ENCODE measurements at regions not wholly inside any gene's neighbourhood (a gene's known extent, or its start where the extent isn't known, plus 50 kb on each side); places are given as distances from the start of the nearest gene placed in this dataset.
"Not testable (repeated sequence)": the region's sequence is repeated elsewhere in the genome, so short reads cannot be mapped to it uniquely, and the experiment has no call there.

DNA sequence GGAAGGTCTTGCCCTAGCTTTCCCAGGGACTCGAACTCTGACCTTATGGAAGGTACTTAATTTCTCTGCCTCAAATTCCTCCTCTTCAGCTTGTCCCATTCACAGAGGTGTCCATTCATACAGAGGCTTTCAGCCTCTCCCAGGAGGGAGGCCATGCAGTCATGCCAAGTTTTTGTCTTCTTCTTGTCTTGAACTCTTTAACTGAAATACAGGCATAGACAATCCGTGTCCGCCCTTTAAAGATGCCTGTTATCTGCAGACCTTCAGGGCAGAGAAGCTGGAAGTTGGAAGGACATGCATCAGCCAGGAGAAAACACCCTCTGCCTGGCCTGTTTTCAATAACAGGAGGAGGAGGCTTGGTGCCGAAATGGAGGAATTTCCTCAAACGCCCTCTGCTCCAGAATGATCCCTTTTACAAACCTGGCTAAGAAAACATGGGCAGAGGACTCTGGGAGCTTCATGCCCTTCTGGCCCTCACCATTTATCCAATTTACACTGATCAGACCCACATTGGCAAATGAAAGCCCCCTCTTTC, 308.3 kb downstream of the MYCN start:
- DNase-seq (no peak), ATAC-seq (peak in 1 of 2 donors; percentile 76)
- intact Hi-C loops (cut with DNase I), result no loop called here

DNA sequence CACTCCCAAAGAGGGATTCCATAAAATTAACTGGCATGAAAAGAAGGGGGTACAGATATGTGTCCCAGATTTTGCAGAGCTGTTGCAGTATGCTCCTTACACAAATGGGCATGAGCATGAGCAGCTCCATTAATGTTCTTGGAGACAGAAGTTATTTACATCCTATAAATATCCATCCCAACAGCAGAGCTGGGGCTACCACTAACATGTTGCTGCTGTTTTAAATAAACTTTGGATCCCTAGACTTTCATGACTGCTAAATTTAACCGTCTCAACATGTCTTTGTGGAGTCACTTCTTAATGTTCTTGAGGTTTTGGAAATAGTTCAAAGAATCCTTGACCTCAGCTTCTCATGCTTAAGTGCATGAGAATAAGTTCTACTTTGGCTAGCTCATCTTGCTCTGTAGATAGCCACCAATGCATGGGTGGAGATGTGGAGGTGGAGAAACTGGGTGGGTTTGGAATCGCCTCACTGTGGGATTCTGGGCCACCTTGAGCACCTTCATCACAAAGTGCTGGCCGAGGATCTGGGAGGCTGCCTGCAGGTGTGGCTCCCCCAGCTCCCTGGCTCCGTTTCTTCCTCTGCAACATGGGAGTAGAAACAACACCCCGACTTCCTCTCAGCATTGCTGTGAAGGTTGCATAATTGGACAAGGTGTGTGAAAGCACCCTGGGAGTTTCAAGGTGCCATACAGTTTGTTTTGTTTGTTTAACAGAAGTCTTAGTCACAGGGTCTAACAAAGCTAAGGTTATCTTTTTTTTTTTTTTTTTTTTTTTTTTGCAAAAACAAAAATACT, 307.2 kb downstream of the MYCN start:
- ATAC-seq (no peak), DNase-seq (no peak)
- intact Hi-C loops (cut with DNase I), result no loop called here

DNA sequence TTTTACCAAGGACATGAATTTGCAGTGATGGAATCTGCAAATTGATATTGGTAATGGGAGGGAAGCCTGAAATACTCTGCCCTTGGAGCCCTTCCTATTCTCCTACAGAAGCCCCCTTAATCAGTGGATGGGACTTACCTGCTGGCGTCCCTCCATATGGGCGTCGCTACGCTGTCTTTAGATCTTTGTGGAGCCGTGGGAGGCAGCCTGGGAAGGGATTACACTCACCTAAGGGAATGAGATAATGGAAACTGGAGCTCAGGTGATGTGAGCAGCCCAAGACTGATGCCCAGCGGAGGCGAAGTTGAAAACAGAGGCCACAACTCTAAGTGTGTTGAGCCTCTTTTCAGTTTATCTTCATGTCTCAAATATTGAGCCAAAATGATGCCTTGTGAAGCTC, 306.6 kb downstream of the MYCN start:
- ATAC-seq, result no peak
- intact Hi-C loops (cut with DNase I), result no loop called here
- no peak for DNase-seq

DNA sequence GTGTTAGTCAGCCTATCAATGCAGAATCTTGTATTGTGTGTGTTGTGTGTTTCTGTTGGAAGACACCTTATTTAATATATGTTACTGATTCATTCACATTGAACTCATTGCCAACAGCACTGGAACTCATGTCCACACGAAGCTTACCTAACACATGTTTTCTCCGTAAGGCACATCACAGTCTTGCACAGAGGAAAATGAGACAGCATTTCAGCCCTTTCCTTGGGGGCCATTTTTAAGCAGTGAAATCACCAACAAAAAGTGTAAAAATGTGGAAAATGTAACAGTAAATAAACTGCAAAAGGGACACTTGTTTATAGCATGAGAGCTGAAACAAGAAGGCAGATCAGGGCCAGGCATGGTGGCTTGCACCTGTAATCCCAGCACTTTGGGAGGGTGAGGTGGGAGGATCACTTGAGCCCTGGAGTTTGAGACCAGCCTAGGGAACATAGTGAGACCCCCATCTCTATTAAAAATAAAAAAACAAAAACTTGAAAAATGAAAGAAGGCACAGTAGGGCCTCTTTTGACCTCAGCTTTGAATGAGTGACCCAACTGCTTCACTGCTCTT, 306.0 kb downstream of the MYCN start:
- DNase-seq, result no peak
- ATAC-seq, result no peak
- intact Hi-C loops (cut with DNase I), result no loop called here

DNA sequence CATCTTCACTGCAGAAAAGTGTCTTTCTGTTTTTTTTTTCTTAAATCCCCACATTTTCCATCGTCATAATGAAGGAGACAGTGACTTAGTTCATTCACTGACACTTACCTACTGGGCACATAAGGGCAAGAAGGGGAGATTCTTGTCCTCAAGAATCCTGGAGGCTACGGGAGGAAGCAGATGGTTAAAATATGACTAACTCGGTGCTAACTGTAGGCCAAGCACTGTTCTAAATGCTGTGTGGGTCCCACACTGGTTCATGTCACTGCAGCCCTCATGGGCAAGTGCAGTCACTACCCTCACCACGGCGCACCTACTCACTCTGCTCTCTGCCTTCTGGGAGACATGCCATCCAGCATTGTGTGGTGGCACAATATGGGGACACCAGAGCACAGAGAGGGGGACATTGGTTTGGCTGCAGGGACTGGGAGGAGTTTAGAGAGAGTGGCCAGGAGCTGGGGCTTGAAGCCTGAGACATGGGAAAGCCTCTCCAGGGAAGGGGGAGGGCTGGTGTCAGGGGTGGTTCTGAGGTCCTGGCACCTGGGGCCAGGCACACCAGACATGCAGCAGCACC, 305.2 kb downstream of the MYCN start:
- intact Hi-C loops (cut with DNase I), result no loop called here
- no peak for DNase-seq
- no peak for ATAC-seq

DNA sequence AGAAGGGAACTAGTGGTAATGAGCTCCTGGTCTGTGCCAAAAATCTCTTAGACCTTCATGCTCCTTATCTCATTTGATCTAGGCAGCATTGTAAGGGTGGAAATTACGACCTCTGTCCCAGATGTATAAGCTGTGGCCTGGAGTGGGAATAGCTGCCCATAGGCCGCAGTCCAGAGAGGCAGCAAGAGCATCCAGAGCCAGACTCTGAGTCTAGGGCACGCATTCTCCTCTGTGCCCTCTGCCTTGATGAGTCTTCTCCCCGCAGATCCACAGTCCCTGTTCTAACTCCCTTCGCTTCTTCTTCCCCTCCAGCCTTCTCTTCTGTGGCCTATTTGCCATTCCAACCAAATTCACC, 304.6 kb downstream of the MYCN start:
- ATAC-seq (no peak), DNase-seq (no peak)
- intact Hi-C loops (cut with DNase I), result no loop called here

DNA sequence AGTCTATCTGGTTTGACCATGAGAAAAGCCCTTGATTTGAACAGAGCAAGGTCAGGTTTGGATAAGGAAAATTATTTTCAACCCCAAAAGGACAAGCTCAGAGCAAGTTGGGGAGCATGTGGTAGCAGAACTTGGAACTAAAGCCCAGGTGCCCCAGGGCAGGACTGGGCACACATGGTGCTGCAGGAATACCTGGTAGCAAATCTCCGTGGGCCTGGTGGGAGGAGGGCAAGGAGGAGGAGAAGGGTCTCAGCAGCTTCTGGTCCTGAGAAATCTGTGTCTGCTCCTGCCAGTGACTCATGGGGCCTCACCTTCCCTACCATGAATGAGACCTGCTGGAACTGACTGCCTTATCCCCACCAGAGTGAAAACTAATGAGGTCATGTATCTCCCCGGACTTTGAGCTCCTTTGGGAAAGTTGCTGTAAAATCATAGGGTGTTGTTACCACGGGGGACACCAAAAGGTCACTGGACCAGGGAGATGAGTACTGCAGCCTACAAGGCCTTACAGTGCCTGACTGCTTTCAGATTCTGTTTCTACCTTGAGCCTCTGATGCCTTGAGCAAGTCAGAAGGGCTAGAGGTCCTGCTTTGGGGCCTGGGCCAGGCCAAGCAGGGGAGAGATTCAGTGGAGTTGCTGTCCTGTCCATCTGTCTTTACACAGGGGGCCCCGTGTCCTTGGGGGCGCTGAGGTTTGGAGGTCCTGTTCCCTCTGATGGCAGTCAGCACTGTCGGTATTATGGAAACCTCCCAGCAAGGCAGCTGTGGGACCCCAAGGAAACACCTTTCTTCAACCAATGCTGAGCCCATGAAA, 304.0 kb downstream of the MYCN start:
- DNase-seq (no peak), ATAC-seq (no peak)
- intact Hi-C loops (cut with DNase I), result no loop called here

DNA sequence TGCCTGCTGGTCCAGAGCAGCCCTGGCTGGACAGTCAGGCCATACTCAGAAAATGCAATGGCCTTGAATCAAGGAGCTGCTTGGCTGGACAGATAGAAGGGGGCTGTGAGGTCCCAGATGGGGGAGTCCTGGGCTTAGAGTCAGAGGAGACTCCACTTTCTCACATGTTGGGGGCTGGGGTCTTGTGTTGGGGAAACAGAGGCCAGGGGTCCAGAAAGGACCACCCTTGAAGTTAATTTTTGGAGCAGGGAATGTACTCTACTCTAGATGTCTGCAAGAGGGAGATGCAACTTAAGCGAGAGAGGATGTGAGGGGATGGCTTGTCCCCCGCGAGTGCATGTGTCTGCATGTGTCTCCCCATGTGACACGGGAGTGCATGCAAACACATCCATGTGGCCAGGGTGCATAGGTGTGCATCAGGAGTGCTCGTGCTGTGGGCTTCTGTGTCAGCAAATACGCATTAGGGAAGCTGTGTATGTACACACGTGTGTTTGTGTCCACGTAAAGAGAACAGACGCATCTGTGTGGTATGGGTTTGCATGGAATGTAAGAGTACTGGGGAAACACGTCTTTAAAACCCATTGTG, 303.2 kb downstream of the MYCN start:
- DNase-seq (no peak), ATAC-seq (no peak)
- intact Hi-C loops (cut with DNase I), result no loop called here

DNA sequence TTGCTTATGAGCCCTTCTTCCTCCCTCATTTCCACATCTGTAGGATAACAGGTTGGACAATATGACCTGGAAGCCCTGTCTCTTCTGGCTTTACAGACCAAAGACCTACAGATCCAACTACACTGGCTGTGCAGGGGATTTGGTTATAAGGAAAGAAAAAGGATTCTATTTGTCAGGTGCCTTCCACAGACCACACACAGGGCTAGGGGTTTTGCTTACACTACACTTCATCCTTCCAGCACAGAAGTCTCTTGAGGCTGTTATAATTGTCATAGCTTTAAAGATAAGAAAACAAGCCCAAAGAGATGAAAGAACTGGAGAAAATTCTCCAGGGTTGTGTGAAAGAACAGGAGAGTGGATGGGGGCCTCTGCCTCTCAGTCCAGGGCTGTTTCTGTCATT, 302.6 kb downstream of the MYCN start:
- no peak for DNase-seq
- intact Hi-C loops (cut with DNase I), result no loop called here
- no peak for ATAC-seq

DNA sequence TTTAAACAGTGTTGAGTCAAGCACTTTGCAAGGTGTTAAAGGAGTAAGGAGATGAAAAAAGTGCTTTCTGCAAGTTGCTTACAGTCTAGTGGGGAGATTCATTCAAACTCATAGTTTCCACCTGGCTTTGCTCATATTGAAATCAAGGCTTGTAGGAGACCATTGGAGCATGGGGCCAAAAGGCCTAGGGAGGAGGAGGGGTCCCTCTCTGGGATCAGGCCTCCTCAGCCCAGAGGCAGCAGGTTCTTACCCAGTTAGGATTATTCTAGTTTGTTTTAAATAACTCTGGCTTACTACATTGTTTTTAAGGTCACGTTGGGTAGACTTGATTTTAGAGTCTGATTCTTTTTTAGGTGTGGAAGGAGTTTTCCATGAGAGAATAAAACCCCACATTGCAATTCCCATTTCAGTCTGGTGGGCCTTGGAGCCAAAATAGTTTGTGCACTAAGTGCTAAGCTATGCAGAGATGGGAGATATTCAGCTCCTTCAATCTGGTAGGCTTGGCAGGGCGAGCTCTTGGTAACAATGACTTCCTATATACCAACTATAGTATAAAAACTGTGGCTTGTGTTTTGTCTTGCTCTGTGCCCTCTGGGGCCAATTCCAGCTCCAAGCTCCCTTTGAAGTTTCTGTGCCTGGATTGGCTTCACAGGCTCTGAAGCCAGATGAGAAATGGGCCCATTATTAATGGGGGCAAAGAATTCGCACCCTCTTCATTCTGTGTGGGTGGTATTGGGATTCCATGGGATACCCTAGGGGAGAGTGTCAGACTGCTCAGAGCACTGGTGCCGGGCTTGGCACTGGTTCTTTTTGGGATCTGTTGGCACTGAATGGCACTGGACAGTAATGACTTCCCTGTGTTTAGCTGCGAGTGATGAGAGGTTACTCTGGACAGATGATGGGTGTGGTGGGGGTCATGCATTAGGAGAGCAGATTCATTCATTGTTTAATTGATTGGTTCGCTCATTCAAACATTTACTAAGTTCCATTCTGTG, 301.1 kb downstream of the MYCN start:
- intact Hi-C loops (cut with DNase I), result no loop called here

DNA sequence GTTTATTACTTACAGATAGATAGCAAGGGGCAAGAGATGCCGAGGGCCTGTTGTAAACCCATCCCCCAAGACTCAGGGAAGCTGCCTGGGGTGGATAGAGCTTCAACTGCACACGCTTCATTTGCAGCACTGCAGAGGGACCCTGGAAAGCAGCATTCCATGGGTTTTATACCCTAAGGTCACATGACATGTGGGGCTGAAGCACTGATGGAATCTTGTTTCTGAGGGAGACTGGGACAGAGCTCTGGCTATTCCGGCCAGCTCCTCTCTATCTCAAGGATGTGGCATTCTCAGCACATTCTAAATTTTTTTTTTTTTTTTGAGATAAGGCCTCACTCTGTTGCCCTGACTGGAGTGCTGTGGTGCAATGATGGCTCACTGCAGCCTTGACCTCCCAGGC, 300.1 kb downstream of the MYCN start:
- no peak for DNase-seq
- intact Hi-C loops (cut with DNase I), result no loop called here
- ATAC-seq, result peak; percentile 12 to 53

More for the DNA sequence above, 301.1 kb downstream of the MYCN start:
- DNase-seq (no peak), ATAC-seq (no peak)

DNA sequence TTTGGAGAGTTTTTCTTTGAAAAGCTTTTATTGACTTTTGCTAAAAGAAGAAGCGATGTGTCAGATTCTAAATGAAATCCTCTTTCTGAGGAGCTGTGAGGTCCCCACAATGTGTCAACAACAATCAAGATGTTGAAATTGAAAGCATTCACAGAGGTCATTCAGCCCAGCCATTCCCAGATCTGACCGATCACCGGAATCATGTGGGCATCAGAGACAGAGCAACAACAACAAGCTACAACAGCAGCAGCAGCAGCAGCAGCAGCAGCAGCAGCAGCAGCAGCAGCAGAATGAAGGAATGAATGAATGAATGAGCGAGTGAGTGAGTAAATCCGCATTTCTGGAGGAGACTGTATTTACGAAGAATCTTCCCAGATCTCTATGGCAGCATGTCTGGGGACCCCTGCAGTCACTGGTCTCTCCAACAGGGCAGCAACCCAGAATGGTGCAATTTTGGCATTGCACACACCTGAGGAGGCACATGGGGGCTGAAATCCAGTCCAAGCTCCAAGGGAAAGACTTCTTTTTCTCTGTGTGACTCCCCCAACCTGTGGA, 299.0 kb downstream of the MYCN start:
- ATAC-seq, result no peak
- intact Hi-C loops (cut with DNase I), result no loop called here
- DNase-seq, result no peak

DNA sequence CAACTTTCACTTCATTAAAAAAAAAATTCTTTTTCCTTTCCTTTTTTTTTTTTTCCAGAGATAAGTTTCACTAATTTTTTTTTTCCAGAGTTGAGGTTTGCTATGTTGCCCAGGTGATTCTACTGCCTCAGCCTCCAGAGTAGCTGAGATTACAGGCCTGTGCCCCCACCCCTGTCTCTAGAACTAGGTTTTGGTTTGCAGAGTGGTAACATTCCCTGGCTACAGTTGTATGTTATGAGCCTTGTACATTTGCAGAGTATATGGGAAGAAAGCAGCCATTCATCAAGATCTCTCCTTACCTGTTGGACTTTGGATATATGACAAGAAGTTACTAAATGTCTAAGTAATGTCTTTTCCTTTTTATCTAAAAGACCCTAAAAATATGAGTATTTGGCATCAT, 298.4 kb downstream of the MYCN start:
- intact Hi-C loops (cut with DNase I), result no loop called here
- DNase-seq, result no peak
- ATAC-seq, result no peak

DNA sequence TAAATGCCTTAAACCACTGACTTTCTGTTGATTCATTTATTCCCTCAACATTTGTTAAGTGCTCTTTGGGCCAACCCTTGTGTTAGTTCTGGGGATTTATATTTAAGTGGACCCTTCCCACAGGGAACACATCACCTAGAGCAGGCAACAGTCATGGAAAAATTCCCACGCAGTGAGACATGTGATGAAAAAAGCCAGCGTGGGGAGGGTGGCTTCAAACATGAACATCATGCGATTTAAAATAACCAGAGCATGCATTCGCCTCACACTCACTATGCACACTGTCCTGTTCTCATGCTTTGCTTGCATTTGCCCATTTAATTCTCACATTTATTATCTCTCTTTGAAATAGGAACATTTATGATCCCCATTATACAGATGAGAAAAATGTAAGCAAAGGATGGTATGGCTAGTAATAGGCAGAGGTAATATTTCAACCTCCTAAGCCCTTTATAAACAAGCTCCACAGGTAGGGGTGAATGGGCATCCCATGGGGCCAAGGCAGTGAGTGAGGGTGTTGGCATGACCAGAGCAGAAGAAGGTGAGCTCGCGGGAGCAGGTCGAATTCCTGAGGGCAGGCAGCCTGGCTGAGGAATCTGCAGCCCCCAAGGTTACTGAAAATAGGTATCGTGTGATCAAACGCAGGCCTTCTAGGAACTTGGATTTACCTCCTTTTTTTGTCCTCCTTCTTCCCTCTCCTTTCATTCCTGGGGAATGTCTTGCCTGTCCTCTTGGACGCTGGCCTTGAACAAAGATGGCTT, 297.8 kb downstream of the MYCN start:
- intact Hi-C loops (cut with DNase I), result no loop called here
- no peak for DNase-seq
- no peak for ATAC-seq

DNA sequence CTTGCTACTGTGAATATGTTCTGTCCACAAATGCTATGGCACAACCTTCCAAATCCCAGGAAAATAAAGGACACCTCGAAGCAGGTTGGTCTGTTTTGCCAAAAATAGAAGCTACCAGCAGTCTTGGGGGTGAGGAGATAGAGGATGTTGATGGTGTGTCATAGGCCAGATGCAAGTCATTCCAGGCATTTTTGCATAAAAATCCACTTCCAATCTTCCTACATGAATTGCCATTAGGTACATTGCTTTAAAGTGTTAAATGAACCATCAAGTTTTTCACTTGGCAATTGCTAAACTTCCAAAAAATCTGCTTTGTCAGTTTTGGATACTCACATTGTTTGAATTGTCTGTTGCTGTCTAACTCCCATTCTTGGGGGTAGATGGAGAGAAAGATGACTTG, 295.4 kb downstream of the MYCN start:
- intact Hi-C loops (cut with DNase I), result no loop called here
- ATAC-seq (no peak), DNase-seq (no peak)

DNA sequence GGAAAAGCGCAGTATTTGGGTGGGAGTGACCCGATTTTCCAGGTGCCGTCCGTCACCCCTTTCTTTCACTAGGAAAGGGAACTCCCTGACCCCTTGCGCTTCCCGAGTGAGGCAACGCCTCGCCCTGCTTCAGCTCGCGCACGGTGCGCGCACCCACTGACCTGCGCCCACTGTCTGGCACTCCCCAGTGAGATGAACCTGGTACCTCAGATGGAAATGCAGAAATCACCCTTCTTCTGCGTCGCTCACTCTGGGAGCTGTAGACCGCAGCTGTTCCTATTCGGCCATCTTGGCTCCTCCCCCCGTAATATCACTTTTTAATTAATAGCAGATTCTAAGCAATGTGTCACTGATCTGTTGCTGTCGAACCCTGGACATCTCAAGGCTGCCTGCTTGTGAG, 294.9 kb downstream of the MYCN start:
- ATAC-seq; DNase-seq; intact Hi-C loops (cut with DNase I): not testable (repeated sequence)

DNA sequence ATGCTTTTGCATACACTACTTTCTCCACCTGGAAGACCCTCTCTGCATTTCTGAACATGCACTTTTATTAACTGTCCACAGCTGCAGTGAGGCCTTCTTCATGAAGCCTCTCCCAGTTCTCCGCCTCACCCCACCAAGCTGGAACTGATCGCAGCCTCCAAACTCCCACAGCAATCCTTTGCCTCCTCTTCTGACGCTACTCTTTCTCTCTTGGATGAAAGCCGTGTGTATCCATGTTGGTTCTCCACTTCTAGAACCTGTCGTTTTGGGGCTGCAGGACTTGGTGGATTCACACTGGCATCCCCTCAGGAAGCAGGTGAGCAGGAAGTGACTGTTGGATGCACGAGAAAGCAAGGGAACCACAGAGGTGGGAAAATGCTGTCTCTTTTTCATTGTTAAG, 288.6 kb downstream of the MYCN start:
- no peak for DNase-seq
- no peak for ATAC-seq
- intact Hi-C loops (cut with DNase I), result no loop called here

Data from left cardiac atrium (tissue), 4 donors.